ENCODE measurements at regions not wholly inside any gene's neighbourhood (a gene's known extent, or its start where the extent isn't known, plus 50 kb on each side); places are given as distances from the start of the nearest gene placed in this dataset.
"Not testable (repeated sequence)": the region's sequence is repeated elsewhere in the genome, so short reads cannot be mapped to it uniquely, and the experiment has no call there.

- no peak for TF ChIP-seq E2F8 (IDR thresholded peaks at IDR 0.05; ENCODE audit: low read depth, partially characterized antibody)
- TF ChIP-seq SMC3 (IDR thresholded peaks at IDR 0.05; ENCODE audit: borderline replicate concordance, low read length): no peak
- no peak for TF ChIP-seq SPI1 (IDR thresholded peaks at IDR 0.05; ENCODE audit: borderline replicate concordance, insufficient read depth, low read depth, low read length)
Observed at GRCh38 chr15:91357486-91357885, 257.4 kb downstream of the SV2B start (continued).

- Histone ChIP-seq H3K36me3 (ENCODE audit: control insufficient read depth in 2 of 2, insufficient read depth in 2 of 2, low read length in 1 of 2) (no peaks in the 10 kb centered on the region), H3K9ac (ENCODE audit: control insufficient read depth, insufficient read depth, low read length) (no peak overlapping the region), H3K4me3 (no peak overlapping the region), H2AFZ (ENCODE audit: control insufficient read depth, low read depth, low read length) (no peak overlapping the region), H3K27me3 (replicated peaks in 1 of 2; ENCODE audit: control insufficient read depth in 2 of 2, insufficient read depth in 2 of 2, low read length in 1 of 2) (no peaks in the 10 kb centered on the region; a peak in 2 of 4 replicates), H4K20me1 (ENCODE audit: control insufficient read depth, insufficient read depth) (no peaks in the 10 kb centered on the region), H3K4me2 (ENCODE audit: control insufficient read depth, insufficient read depth) (no peak overlapping the region), H3K4me1 (ENCODE audit: control insufficient read depth, insufficient read depth, low read length) (no peaks in the 10 kb centered on the region), H3K9me3 (replicated peaks; ENCODE audit: control insufficient read depth, insufficient read depth, low read length) (no peaks in the 10 kb centered on the region), H3K79me2 (ENCODE audit: control insufficient read depth, insufficient read depth, low read length) (no peaks in the 10 kb centered on the region), H3K27ac (ENCODE audit: control insufficient read depth, insufficient read depth) (no peak overlapping the region)
- POLR2A ChIA-PET: no interaction called here
- TF ChIP-seq ATF2 (IDR thresholded peaks at IDR 0.05; ENCODE audit: low read length) (no peak), MXI1 (IDR thresholded peaks at IDR 0.05; ENCODE audit: low read depth, low read length) (no peak), ZNF384 (IDR thresholded peaks at IDR 0.05; ENCODE audit: borderline replicate concordance, low read depth, low read length) (no peak), CBX5 (IDR thresholded peaks at IDR 0.05; ENCODE audit: low read depth) (no peak), CTCF (IDR thresholded peaks at IDR 0.05 in 2 of 3, conservative IDR thresholded peaks at IDR 0.05 in 1 of 3; ENCODE audit: control insufficient read depth in 2 of 3, extremely low read depth in 1 of 3, insufficient read depth in 1 of 3, low read depth in 3 of 3, low read length in 3 of 3) (no peak)
- in situ Hi-C loops (cut with MboI) (no loop called here), intact Hi-C loops (cut with micrococcal nuclease; ENCODE audit: unreplicated experiment) (no loop called here)
- SMC1A ChIA-PET (ENCODE audit: uncharacterized antibody, unreplicated experiment): no interaction called here
- FAIRE-seq (no peak), ATAC-seq (no peak), DNase-seq (ENCODE audit: low read depth, low spot score) (no peak)
- CTCF ChIA-PET: no interaction called here
- WGBS (ENCODE audit: insufficient coverage, insufficient replicate concordance, low lambda C conversion rate, missing lambda C conversion rate): 11% methylated on average over 3 of the region's 3 CpGs
- RAD21 ChIA-PET (ENCODE audit: unreplicated experiment): no interaction called here
- BruUV-seq (replicated peaks): no TSS peak
Observed at GRCh38 chr15:91358405-91358804, 258.3 kb downstream of the SV2B start.

- H3K4me3 ChIP-seq; SMC1A ChIA-PET (ENCODE audit: uncharacterized antibody, unreplicated experiment); DNase-seq (ENCODE audit: low read depth, low spot score); H3K4me2 ChIP-seq (ENCODE audit: control insufficient read depth, insufficient read depth); H4K20me1 ChIP-seq (ENCODE audit: control insufficient read depth, insufficient read depth); H3K9ac ChIP-seq (ENCODE audit: control insufficient read depth, insufficient read depth, low read length); POLR2A ChIA-PET; CTCF ChIA-PET; H3K27ac ChIP-seq (ENCODE audit: control insufficient read depth, insufficient read depth); H2AFZ ChIP-seq (ENCODE audit: control insufficient read depth, low read depth, low read length); in situ Hi-C loops (cut with MboI); FAIRE-seq; RAD21 ChIA-PET (ENCODE audit: unreplicated experiment); H3K79me2 ChIP-seq (ENCODE audit: control insufficient read depth, insufficient read depth, low read length); H3K27me3 ChIP-seq (replicated peaks in 1 of 2; ENCODE audit: control insufficient read depth in 2 of 2, insufficient read depth in 2 of 2, low read length in 1 of 2); H3K36me3 ChIP-seq (ENCODE audit: control insufficient read depth in 2 of 2, insufficient read depth in 2 of 2, low read length in 1 of 2); ATAC-seq; H3K9me3 ChIP-seq (replicated peaks; ENCODE audit: control insufficient read depth, insufficient read depth, low read length); H3K4me1 ChIP-seq (ENCODE audit: control insufficient read depth, insufficient read depth, low read length); BruUV-seq (replicated peaks); intact Hi-C loops (cut with micrococcal nuclease; ENCODE audit: unreplicated experiment): not testable (repeated sequence)
- WGBS (ENCODE audit: insufficient coverage, insufficient replicate concordance, low lambda C conversion rate, missing lambda C conversion rate): 60% methylated on average over 3 of the region's 3 CpGs
Observed at GRCh38 chr15:91361696-91362095, 261.6 kb downstream of the SV2B start.
